Bronchial epithelial cell (primary cell): ENCODE measurements at regions not wholly inside any gene's neighbourhood (a gene's known extent, or its start where the extent isn't known, plus 50 kb on each side); places are given as distances from the start of the nearest gene placed in this dataset.

ENCODE experiments used
- DNase-seq: peaks from one replicate; pipeline ENCODE4 v3.0.0-alpha.2; 2010; ENCODE audit warnings: low read depth
- FAIRE-seq: peaks from 2 replicates; lab custom pipeline; 2011; peaks lifted over from hg19 to GRCh38; lab: Jason Lieb, UNC
- H3K27me3 ChIP-seq: 2 replicates; pipeline ENCODE4 v1.5.1; 2011; ENCODE audit warnings: low read length; ENCODE audit not compliant: control insufficient read depth, insufficient read depth
- H3K36me3 ChIP-seq: 2 replicates; pipeline ENCODE4 v1.5.1; 2011; ENCODE audit warnings: low read length; ENCODE audit not compliant: control insufficient read depth, insufficient read depth
- H3K4me3 ChIP-seq: 2 replicates; pipeline ENCODE4 v1.5.1; 2011; ENCODE audit warnings: mild to moderate bottlenecking, low read depth, low read length, control low read depth
- TF ChIP-seq, protein P1 (sequence below): IDR thresholded peaks from 2 replicates; pipeline ENCODE4 v1.5.1; 2011; ENCODE audit warnings: mild to moderate bottlenecking, moderate library complexity, low read length, control low read depth, inconsistent platforms; ENCODE audit not compliant: insufficient read depth, severe bottlenecking

DNA sequence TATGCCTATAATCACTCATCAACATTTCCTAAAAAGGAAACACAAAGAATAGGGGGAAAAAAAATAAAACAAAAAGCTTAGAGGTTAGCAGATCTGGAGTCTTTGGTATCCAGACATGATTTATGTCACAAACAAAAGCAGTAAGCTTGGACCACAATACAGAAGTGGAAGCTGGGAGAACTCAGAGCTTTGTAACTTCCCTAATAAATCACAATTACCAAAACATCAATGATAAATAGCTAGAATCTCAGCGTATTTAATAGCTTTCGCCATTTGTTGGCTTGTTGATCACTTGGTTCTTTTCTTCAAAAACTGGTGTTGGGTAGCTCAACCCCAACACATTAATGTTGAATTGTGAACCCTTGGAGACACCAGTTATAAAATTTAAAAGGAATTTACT lies 392.5 kb downstream of the IRS1 start:
- H3K4me3 ChIP-seq: no peak overlapping the region
- no peaks in the 10 kb centered on the region for H3K27me3 ChIP-seq
- TF ChIP-seq, protein P1, sequence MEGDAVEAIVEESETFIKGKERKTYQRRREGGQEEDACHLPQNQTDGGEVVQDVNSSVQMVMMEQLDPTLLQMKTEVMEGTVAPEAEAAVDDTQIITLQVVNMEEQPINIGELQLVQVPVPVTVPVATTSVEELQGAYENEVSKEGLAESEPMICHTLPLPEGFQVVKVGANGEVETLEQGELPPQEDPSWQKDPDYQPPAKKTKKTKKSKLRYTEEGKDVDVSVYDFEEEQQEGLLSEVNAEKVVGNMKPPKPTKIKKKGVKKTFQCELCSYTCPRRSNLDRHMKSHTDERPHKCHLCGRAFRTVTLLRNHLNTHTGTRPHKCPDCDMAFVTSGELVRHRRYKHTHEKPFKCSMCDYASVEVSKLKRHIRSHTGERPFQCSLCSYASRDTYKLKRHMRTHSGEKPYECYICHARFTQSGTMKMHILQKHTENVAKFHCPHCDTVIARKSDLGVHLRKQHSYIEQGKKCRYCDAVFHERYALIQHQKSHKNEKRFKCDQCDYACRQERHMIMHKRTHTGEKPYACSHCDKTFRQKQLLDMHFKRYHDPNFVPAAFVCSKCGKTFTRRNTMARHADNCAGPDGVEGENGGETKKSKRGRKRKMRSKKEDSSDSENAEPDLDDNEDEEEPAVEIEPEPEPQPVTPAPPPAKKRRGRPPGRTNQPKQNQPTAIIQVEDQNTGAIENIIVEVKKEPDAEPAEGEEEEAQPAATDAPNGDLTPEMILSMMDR: no peak
- FAIRE-seq (no peak), DNase-seq (no peak)
- no peaks in the 10 kb centered on the region for H3K36me3 ChIP-seq

DNA sequence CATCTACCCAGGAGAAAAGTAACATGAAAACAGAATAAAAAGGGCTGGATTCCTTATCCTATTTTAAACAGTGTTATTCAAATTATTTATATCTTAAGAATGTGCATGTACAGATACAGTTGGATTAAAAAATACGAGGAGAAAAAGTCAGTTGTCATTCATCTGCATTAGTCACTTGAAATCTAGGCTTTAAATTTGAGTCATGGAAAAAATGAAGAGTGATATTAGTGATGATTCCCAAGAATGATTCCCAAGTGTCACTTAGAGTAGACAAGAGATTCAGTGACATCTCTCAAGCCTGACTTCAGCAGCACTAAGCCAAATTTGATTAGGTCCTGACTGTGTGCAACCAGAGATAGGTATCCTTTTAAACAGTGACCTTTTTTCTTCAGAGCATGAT lies 394.2 kb downstream of the IRS1 start:
- DNase-seq (peak; percentile 36), FAIRE-seq (no peak)
- H3K36me3 ChIP-seq: no peaks in the 10 kb centered on the region
- no peaks in the 10 kb centered on the region for H3K27me3 ChIP-seq
- H3K4me3 ChIP-seq: no peak overlapping the region
- TF ChIP-seq, protein P1: no peak

GRCh38 chr2:226403369-226403768 lies 396.3 kb downstream of the IRS1 start:
- TF ChIP-seq, protein P1: no peak
- no peak overlapping the region for H3K4me3 ChIP-seq
- no peaks in the 10 kb centered on the region for H3K27me3 ChIP-seq
- no peak for FAIRE-seq
- DNase-seq: no peak
- no peaks in the 10 kb centered on the region for H3K36me3 ChIP-seq

DNA sequence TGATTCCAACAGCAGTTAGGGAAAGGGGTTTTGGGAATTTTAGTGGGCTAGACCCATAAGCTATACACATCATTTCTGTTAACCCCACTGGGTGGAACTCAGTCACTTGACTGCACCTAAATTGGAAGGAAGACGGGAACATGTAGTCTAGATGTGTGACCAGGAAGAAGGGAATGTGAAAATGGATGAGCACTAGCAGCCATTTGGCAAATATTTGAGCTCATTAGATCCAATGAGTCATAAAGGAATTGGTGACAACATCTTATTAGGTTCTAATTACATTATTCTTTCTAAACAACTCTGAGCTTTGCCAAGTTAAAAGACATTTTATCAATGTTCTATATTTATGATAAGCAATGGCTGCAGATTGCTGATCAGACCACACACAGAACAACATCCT lies 400.6 kb downstream of the IRS1 start:
- Histone ChIP-seq H3K4me3 (no peak overlapping the region), H3K27me3 (no peaks in the 10 kb centered on the region), H3K36me3 (no peaks in the 10 kb centered on the region)
- TF ChIP-seq, protein P1: no peak
- no peak for FAIRE-seq
- DNase-seq: peak; percentile 7

- TF ChIP-seq, protein P1: no peak
- FAIRE-seq (no peak), DNase-seq (no peak)
- Histone ChIP-seq H3K4me3 (no peak overlapping the region), H3K36me3 (no peaks in the 10 kb centered on the region), H3K27me3 (no peaks in the 10 kb centered on the region)
Measured at GRCh38 chr2:226398580-226398979, 401.0 kb downstream of the IRS1 start.

DNA sequence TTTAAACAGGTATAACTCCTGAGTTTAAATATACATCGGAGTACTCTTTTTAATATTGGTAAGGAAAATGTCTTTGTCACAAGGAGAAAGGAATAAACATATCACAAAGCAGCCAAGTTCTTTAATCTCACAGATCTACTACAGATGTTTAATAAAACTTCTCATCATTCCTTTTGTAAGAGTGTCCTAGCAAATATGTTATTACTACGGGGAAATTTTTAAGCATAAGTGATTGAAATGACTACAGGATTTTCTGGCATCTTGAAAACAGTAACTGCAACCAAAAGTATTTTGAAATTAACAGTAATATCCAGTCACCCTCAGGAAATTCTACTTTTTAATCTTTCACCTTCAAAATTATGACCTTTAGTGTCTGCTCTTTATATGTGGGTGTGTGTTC lies 403.1 kb downstream of the IRS1 start:
- TF ChIP-seq, protein P1: no peak
- DNase-seq (no peak), FAIRE-seq (no peak)
- no peak overlapping the region for H3K4me3 ChIP-seq
- H3K36me3 ChIP-seq: no peaks in the 10 kb centered on the region
- H3K27me3 ChIP-seq: no peaks in the 10 kb centered on the region
